ENCODE measurements at regions not wholly inside any gene's neighbourhood (a gene's known extent, or its start where the extent isn't known, plus 50 kb on each side); places are given as distances from the start of the nearest gene placed in this dataset.

GRCh38 chr7:53252539-53252938, 217.1 kb downstream of the POM121L12 start:
- TF ChIP-seq, protein P1, sequence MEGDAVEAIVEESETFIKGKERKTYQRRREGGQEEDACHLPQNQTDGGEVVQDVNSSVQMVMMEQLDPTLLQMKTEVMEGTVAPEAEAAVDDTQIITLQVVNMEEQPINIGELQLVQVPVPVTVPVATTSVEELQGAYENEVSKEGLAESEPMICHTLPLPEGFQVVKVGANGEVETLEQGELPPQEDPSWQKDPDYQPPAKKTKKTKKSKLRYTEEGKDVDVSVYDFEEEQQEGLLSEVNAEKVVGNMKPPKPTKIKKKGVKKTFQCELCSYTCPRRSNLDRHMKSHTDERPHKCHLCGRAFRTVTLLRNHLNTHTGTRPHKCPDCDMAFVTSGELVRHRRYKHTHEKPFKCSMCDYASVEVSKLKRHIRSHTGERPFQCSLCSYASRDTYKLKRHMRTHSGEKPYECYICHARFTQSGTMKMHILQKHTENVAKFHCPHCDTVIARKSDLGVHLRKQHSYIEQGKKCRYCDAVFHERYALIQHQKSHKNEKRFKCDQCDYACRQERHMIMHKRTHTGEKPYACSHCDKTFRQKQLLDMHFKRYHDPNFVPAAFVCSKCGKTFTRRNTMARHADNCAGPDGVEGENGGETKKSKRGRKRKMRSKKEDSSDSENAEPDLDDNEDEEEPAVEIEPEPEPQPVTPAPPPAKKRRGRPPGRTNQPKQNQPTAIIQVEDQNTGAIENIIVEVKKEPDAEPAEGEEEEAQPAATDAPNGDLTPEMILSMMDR (IDR thresholded peaks at IDR 0.05; ENCODE audit: control extremely low read depth in 1 of 3, insufficient read depth in 1 of 3, low read depth in 1 of 3, low read length in 3 of 3): no peak
- TF ChIP-seq TAF1 (IDR thresholded peaks at IDR 0.05; ENCODE audit: low read depth, low read length): no peak
- no peak for TF ChIP-seq SIN3A (conservative IDR thresholded peaks at IDR 0.05 in 1 of 2, IDR thresholded peaks at IDR 0.05 in 1 of 2; ENCODE audit: low read depth in 1 of 2, low read length in 2 of 2)
- TF ChIP-seq GABPA (IDR thresholded peaks at IDR 0.05; ENCODE audit: borderline replicate concordance, insufficient read depth, low read length): no peak
- TF ChIP-seq RFX5 (IDR thresholded peaks at IDR 0.05; ENCODE audit: borderline replicate concordance, low read depth, low read length): no peak
- TF ChIP-seq CREB1 (IDR thresholded peaks at IDR 0.05): no peak
- TF ChIP-seq, protein P2, sequence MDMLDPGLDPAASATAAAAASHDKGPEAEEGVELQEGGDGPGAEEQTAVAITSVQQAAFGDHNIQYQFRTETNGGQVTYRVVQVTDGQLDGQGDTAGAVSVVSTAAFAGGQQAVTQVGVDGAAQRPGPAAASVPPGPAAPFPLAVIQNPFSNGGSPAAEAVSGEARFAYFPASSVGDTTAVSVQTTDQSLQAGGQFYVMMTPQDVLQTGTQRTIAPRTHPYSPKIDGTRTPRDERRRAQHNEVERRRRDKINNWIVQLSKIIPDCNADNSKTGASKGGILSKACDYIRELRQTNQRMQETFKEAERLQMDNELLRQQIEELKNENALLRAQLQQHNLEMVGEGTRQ (IDR thresholded peaks at IDR 0.05; ENCODE audit: low read length): no peak
- no peak for TF ChIP-seq CHD2 (IDR thresholded peaks at IDR 0.05; ENCODE audit: low read length)
- TF ChIP-seq EP300 (IDR thresholded peaks at IDR 0.05; ENCODE audit: borderline replicate concordance in 1 of 2, low read depth in 2 of 2, low read length in 2 of 2): no peak
- TF ChIP-seq CEBPB (IDR thresholded peaks at IDR 0.05; ENCODE audit: low read depth, low read length): no peak

Measured in H1 (cell line).